ENCODE measurements at regions not wholly inside any gene's neighbourhood (a gene's known extent, or its start where the extent isn't known, plus 50 kb on each side); places are given as distances from the start of the nearest gene placed in this dataset.
"Not testable (repeated sequence)": the region's sequence is repeated elsewhere in the genome, so short reads cannot be mapped to it uniquely, and the experiment has no call there.

GRCh38 chr7:39765833-39766232 lies 142.5 kb downstream of the RALA start:
- not testable (repeated sequence) for H2BK5ac ChIP-seq (ENCODE audit: low read length); DNase-seq (ENCODE audit: low spot score)
- no CpG with 5 or more reads among the region's 4 CpGs for WGBS, 2 donors (ENCODE audit: extremely low coverage in 2 of 2, insufficient read length in 2 of 2, insufficient replicate concordance in 1 of 2)

GRCh38 chr7:39768439-39768838 lies 145.1 kb downstream of the RALA start:
- not testable (repeated sequence) for H3K27me3 ChIP-seq (ENCODE audit: control insufficient read depth in 3 of 3, insufficient read depth in 3 of 3, low read depth in 1 of 3, low read length in 3 of 3); H2BK120ac ChIP-seq (ENCODE audit: low read depth, low read length); H3K14ac ChIP-seq (ENCODE audit: low read length); H3K9me3 ChIP-seq (replicated peaks in 1 of 2; ENCODE audit: control insufficient read depth in 2 of 2, insufficient read depth in 1 of 2, low read depth in 1 of 2, low read length in 2 of 2); H3K9ac ChIP-seq (ENCODE audit: low read depth, low read length, poor library complexity); H2BK5ac ChIP-seq (ENCODE audit: low read length); H2AK5ac ChIP-seq (ENCODE audit: low read depth, low read length); H2AFZ ChIP-seq (ENCODE audit: low read length); H4K8ac ChIP-seq (ENCODE audit: low read depth, low read length); H4K91ac ChIP-seq (ENCODE audit: low read depth, low read length, poor library complexity); H3K4me3 ChIP-seq (ENCODE audit: low read length in 2 of 2); H3K23ac ChIP-seq (ENCODE audit: low read depth, low read length, poor library complexity); H3K18ac ChIP-seq (ENCODE audit: low read length); H2BK12ac ChIP-seq (ENCODE audit: low read length); H3K4me2 ChIP-seq (ENCODE audit: insufficient read depth, low read length, poor library complexity, severe bottlenecking); H3K4ac ChIP-seq (ENCODE audit: low read length); DNase-seq (ENCODE audit: low spot score); H3K4me1 ChIP-seq (ENCODE audit: control insufficient read depth in 2 of 2, insufficient read depth in 1 of 2, low read depth in 1 of 2, low read length in 2 of 2); H3K27ac ChIP-seq (replicated peaks; ENCODE audit: low read length); H3K79me1 ChIP-seq (ENCODE audit: low read depth, low read length); H2BK15ac ChIP-seq (ENCODE audit: low read length)
- no CpG with 5 or more reads among the region's 4 CpGs for WGBS, 2 donors (ENCODE audit: extremely low coverage in 2 of 2, insufficient read length in 2 of 2, insufficient replicate concordance in 1 of 2)
- H3K36me3 ChIP-seq (replicated peaks in 1 of 2; ENCODE audit: control insufficient read depth in 2 of 2, insufficient read depth in 2 of 2, low read length in 2 of 2) = peaks cover 0 to 12% of the 10 kb centered on the region in 2 donors

More at GRCh38 chr7:39765833-39766232, 142.5 kb downstream of the RALA start:
- H4K8ac ChIP-seq (ENCODE audit: low read depth, low read length); H3K79me1 ChIP-seq (ENCODE audit: low read depth, low read length); H2AK5ac ChIP-seq (ENCODE audit: low read depth, low read length); H2BK12ac ChIP-seq (ENCODE audit: low read length); H3K27ac ChIP-seq (replicated peaks; ENCODE audit: low read length); H2AFZ ChIP-seq (ENCODE audit: low read length); H3K4me1 ChIP-seq (ENCODE audit: control insufficient read depth in 2 of 2, insufficient read depth in 1 of 2, low read depth in 1 of 2, low read length in 2 of 2); H3K36me3 ChIP-seq (replicated peaks in 1 of 2; ENCODE audit: control insufficient read depth in 2 of 2, insufficient read depth in 2 of 2, low read length in 2 of 2); H3K27me3 ChIP-seq (ENCODE audit: control insufficient read depth in 3 of 3, insufficient read depth in 3 of 3, low read depth in 1 of 3, low read length in 3 of 3); H3K23ac ChIP-seq (ENCODE audit: low read depth, low read length, poor library complexity); H3K4me2 ChIP-seq (ENCODE audit: insufficient read depth, low read length, poor library complexity, severe bottlenecking); H2BK120ac ChIP-seq (ENCODE audit: low read depth, low read length); H3K4ac ChIP-seq (ENCODE audit: low read length); H2BK15ac ChIP-seq (ENCODE audit: low read length); H3K9ac ChIP-seq (ENCODE audit: low read depth, low read length, poor library complexity); H3K4me3 ChIP-seq (ENCODE audit: low read length in 2 of 2); H4K91ac ChIP-seq (ENCODE audit: low read depth, low read length, poor library complexity); H3K14ac ChIP-seq (ENCODE audit: low read length); H3K18ac ChIP-seq (ENCODE audit: low read length); H3K9me3 ChIP-seq (replicated peaks in 1 of 2; ENCODE audit: control insufficient read depth in 2 of 2, insufficient read depth in 1 of 2, low read depth in 1 of 2, low read length in 2 of 2): not testable (repeated sequence)

GRCh38 chr7:39774341-39774851 lies 151.0 kb downstream of the RALA start:
- not testable (repeated sequence) for H3K23ac ChIP-seq (ENCODE audit: low read depth, low read length, poor library complexity); H3K18ac ChIP-seq (ENCODE audit: low read length); H4K91ac ChIP-seq (ENCODE audit: low read depth, low read length, poor library complexity); H3K14ac ChIP-seq (ENCODE audit: low read length); H4K8ac ChIP-seq (ENCODE audit: low read depth, low read length); H2AK5ac ChIP-seq (ENCODE audit: low read depth, low read length); H3K9me3 ChIP-seq (replicated peaks in 1 of 2; ENCODE audit: control insufficient read depth in 2 of 2, insufficient read depth in 1 of 2, low read depth in 1 of 2, low read length in 2 of 2); H3K27me3 ChIP-seq (ENCODE audit: control insufficient read depth in 3 of 3, insufficient read depth in 3 of 3, low read depth in 1 of 3, low read length in 3 of 3); H2BK120ac ChIP-seq (ENCODE audit: low read depth, low read length); H2AFZ ChIP-seq (ENCODE audit: low read length); H3K27ac ChIP-seq (replicated peaks; ENCODE audit: low read length); H3K4me2 ChIP-seq (ENCODE audit: insufficient read depth, low read length, poor library complexity, severe bottlenecking); H2BK5ac ChIP-seq (ENCODE audit: low read length); DNase-seq (ENCODE audit: low spot score); H2BK12ac ChIP-seq (ENCODE audit: low read length); H3K36me3 ChIP-seq (replicated peaks in 1 of 2; ENCODE audit: control insufficient read depth in 2 of 2, insufficient read depth in 2 of 2, low read length in 2 of 2); H3K4ac ChIP-seq (ENCODE audit: low read length); H2BK15ac ChIP-seq (ENCODE audit: low read length); H3K9ac ChIP-seq (ENCODE audit: low read depth, low read length, poor library complexity); H3K79me1 ChIP-seq (ENCODE audit: low read depth, low read length); H3K4me3 ChIP-seq (ENCODE audit: low read length in 2 of 2); H3K4me1 ChIP-seq (ENCODE audit: control insufficient read depth in 2 of 2, insufficient read depth in 1 of 2, low read depth in 1 of 2, low read length in 2 of 2)
- no CpG with 5 or more reads among the region's 9 CpGs for WGBS, 2 donors (ENCODE audit: extremely low coverage in 2 of 2, insufficient read length in 2 of 2, insufficient replicate concordance in 1 of 2)

- not testable (repeated sequence) for H3K4me1 ChIP-seq (ENCODE audit: control insufficient read depth in 2 of 2, insufficient read depth in 1 of 2, low read depth in 1 of 2, low read length in 2 of 2); H2AFZ ChIP-seq (ENCODE audit: low read length); H2AK5ac ChIP-seq (ENCODE audit: low read depth, low read length); H3K14ac ChIP-seq (ENCODE audit: low read length); H3K36me3 ChIP-seq (replicated peaks in 1 of 2; ENCODE audit: control insufficient read depth in 2 of 2, insufficient read depth in 2 of 2, low read length in 2 of 2); H3K4me2 ChIP-seq (ENCODE audit: insufficient read depth, low read length, poor library complexity, severe bottlenecking); H3K9me3 ChIP-seq (replicated peaks in 1 of 2; ENCODE audit: control insufficient read depth in 2 of 2, insufficient read depth in 1 of 2, low read depth in 1 of 2, low read length in 2 of 2); H3K9ac ChIP-seq (ENCODE audit: low read depth, low read length, poor library complexity); H3K27me3 ChIP-seq (ENCODE audit: control insufficient read depth in 3 of 3, insufficient read depth in 3 of 3, low read depth in 1 of 3, low read length in 3 of 3); H2BK5ac ChIP-seq (ENCODE audit: low read length); H4K91ac ChIP-seq (ENCODE audit: low read depth, low read length, poor library complexity); H3K18ac ChIP-seq (ENCODE audit: low read length); H4K8ac ChIP-seq (ENCODE audit: low read depth, low read length); H3K27ac ChIP-seq (replicated peaks; ENCODE audit: low read length); H3K79me1 ChIP-seq (ENCODE audit: low read depth, low read length); H2BK15ac ChIP-seq (ENCODE audit: low read length); H3K4ac ChIP-seq (ENCODE audit: low read length); H3K23ac ChIP-seq (ENCODE audit: low read depth, low read length, poor library complexity); DNase-seq (ENCODE audit: low spot score); H3K4me3 ChIP-seq (ENCODE audit: low read length in 2 of 2); H2BK120ac ChIP-seq (ENCODE audit: low read depth, low read length); H2BK12ac ChIP-seq (ENCODE audit: low read length)
- WGBS, 2 donors (ENCODE audit: extremely low coverage in 2 of 2, insufficient read length in 2 of 2, insufficient replicate concordance in 1 of 2) = no CpG with 5 or more reads among the region's 4 CpGs
Measured at GRCh38 chr7:39781557-39781956, 158.2 kb downstream of the RALA start.

All from neuronal stem cell (in vitro differentiated cells).